IPS-NIHi11 (cell line): ENCODE measurements at regions not wholly inside any gene's neighbourhood (a gene's known extent, or its start where the extent isn't known, plus 50 kb on each side); places are given as distances from the start of the nearest gene placed in this dataset.

ENCODE experiments used
- DNase-seq: peaks from one replicate; pipeline ENCODE4 v3.0.0; 2012; ENCODE audit warnings: mixed read lengths, low spot score

- DNase-seq: no peak
These were observed 274.9 kb upstream of the PITX2 start for GRCh38 chr4:110897784-110898183.

DNA sequence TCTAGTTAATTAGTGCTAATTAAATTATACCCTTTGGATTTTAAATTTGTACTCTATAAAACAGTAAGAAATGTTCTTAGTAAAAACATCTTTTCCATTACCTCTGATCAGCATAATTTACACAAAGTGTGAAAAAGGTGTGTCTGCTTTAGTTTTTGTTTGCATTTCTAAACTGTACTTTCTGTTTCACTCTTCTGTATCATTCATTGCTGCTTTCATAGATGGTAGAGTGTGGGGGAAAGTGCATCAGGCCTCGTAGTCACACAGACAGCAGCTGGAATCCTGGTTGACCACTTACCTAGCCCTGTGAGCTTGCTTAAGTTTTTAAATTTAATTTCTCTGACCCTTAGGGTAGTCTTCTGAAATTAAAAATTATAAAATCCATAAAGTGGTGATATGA is 275.4 kb upstream of the PITX2 start:
- DNase-seq: no peak

- no peak for DNase-seq
These were observed 277.4 kb upstream of the PITX2 start for GRCh38 chr4:110900213-110900769.

- no peak for DNase-seq
These were observed 279.6 kb upstream of the PITX2 start for GRCh38 chr4:110902500-110902899.

DNA sequence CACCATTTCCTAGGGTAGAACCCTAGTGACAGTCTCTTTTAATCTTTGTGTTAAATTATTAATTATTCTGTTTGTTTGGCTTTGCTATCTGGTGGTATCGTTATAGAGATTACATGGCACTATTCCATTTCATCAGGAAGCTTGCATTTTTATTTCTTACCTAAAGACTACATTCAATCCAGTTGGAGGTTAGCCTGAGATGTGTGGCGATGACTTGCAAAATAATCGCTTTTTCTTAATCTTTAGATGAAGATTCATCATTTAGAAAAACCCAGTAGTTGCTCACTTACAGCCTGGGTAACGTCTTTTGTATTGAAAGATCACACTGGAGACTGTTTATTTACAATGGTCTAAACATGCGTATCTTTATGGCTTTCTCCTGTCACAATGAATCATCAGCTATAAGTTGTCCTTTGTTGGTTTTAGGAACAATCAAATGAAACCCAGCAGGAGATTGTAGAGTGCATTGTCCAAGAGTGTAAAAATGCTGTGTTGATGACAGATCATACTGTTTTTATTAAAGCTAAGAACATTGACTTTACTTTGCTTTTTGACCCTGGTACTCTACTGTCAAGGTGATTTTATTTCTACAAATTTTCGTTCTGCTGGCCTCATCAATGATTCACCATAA is 281.7 kb upstream of the PITX2 start:
- DNase-seq: no peak

DNA sequence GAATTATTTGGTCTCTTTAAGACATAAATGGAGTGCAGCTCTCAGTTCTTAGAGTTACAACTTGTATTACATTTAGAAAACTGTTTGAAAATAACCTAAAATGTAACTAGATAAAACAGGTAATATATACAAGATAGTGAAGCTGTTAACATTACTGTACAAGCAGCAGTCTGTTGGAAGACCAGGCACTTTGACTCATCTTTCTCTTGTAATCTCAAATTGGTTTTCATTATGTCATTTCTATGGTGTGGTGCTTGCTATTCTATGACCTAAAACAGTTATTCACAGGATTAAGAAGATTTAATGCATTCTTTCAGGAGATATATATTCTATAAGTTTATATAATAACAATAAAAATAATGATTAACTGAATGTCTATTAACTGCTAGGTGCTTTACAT is 282.5 kb upstream of the PITX2 start:
- DNase-seq: no peak

- no peak for DNase-seq
These were observed 285.0 kb upstream of the PITX2 start for GRCh38 chr4:110907801-110908313.

- DNase-seq: no peak
These were observed 291.9 kb upstream of the PITX2 start for GRCh38 chr4:110914791-110915190.

- no peak for DNase-seq
These were observed 292.4 kb upstream of the PITX2 start for GRCh38 chr4:110915301-110915700.

GRCh38 chr4:110916505-110916904 is 293.6 kb upstream of the PITX2 start:
- DNase-seq: no peak

- no peak for DNase-seq
These were observed 295.0 kb upstream of the PITX2 start for GRCh38 chr4:110917835-110918234.

- DNase-seq: no peak
These were observed 298.1 kb upstream of the PITX2 start for GRCh38 chr4:110920990-110921389.

DNA sequence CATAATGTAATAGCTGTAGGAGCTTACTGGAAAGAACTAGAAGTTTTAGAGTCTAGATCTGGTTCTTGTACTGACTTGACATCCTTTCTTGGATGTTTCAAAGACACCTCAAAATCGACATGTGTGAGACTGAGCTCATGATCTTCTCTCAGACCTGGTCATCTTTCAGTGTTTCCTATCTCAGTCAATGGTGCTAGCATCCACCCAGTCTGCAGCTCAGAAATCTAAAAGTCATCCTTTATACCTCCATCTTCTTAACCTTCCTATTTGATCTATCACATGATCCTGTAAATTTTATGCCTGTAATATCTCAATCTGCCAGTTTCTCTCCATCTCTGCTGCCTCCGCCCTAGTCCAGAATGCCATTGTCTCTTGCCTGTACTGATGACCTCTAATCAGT is 301.9 kb upstream of the PITX2 start:
- no peak for DNase-seq

DNA sequence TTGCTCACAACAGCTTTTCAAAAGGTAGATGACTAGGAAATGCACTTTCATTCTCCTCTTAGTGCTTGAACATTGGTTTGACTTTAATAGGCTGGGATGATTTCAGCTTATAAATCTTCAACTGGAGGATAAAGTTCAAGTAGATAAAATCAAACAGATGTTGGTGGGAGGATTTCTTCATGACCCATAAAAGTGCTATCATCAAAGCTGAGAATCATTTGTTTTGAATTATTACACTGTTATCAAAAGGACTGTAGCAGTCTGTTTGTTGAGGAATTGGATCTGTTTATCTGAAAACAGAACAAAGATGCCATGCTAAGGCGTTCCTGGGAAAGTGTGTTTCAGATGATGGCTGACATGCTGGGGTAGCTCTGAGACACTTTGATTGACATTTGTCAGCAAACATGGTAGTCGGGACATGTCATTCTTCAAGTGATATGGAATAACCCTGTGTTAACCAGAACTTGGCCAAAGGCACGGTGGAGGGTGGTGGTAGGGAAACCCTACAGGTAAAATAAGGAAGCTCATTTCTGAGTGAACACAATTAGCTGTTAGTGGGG is 304.0 kb upstream of the PITX2 start:
- no peak for DNase-seq

DNA sequence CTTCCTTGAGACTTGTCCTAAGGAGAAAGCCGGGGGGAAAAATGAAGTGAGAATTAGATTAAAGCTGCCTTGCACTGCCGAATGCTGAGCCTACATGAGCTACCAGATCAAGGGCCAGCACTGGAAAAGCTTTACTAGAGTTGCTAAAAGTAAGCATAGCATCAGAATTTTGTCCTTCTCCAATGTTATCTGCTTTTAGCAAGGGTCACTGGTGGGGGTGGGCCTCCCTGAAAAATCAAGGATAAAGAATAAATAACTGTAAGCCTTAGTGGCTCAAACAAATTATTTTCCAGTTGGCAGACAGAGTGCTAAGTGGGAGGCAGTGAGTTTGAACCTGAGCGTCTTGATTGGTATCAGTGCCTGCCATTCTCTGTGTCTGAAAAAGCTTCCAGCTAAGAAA is 310.5 kb upstream of the PITX2 start:
- no peak for DNase-seq

GRCh38 chr4:110944501-110944900 is 321.6 kb upstream of the PITX2 start:
- no peak for DNase-seq

GRCh38 chr4:110945600-110945999 is 322.7 kb upstream of the PITX2 start:
- no peak for DNase-seq

DNA sequence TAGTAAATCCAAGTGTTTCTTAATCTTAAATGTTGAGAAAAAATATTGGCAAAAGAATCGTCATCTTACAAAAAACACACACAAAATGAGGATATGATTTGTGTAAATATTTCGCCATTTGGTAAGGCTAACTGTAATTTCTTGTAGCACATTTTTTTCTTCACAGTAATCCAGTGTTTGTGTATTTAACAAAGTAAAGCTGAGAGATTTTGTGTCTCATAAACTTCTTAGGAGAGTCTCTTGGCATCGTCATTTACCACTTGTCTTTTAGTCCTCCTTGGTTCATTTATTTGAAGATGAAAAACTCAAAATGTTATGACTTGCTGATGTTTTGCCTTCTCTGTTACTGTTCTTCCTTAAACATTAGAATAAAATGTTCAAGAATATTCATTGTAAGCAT is 326.7 kb upstream of the PITX2 start:
- no peak for DNase-seq

DNA sequence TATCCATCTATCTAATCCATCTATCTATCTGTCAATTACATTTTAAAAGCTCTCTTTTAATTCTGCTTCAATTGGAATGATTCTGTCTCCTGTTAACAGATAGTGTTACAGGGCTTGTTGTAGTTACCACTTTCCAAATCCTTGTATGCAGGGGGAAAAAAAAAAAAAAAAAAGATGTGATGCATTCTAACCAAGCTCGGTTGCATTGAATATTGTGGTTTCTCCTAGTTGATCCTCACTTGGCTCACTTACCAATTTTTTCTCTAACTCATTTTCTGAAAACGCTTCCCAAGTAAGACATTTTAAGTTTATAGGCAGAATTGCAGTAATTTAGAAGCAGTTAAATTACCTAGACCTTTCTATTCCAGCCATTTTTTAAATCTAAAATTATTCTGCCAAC is 327.9 kb upstream of the PITX2 start:
- DNase-seq: no peak

DNA sequence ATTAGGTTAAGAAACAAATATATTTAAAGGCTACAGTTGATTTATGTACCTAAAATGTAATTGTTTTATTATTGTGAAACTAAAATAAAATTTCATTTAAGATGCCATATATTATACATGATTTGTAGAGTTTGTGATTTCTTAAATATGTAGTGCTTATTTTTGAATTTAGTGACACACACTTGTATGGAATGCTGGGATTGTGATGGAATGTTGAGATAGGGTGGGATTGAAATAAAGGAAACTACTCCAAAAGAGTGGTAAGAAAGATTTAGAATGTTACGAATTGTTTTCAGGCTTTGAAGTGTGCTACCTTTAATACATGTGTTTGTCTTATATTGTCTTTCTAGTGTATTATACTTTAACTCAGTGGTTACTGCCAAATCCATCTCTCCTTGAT is 330.3 kb upstream of the PITX2 start:
- DNase-seq: no peak

- no peak for DNase-seq
These were observed 331.0 kb upstream of the PITX2 start for GRCh38 chr4:110953898-110954297.

GRCh38 chr4:110955748-110956147 is 332.9 kb upstream of the PITX2 start:
- no peak for DNase-seq

DNA sequence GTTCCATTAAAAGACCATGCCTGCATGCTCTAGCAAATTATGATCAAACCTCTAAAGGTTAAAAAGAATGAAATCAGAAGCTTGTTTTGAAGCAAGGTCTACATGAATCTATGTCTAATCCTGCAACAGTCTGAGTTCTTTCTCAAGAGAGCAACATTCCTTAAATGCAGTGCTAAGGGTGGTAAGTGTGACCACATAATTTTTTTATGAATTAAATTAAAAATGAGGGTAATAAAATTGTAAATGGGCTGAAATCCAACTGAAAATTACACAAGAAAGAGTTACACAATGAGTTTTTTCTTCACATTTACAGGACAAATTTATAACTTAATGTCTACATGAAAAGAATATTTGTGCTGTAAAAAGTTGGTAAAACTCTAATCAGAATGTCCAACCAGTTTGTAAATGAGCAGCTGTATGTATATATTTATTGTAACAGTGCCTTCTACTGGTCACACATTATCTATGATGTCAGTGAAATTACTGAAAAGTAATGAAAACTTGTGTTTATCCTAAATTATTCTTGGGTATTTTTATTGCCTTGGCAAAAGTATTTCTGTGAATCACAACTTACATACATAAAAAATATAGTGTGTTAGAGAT is 336.3 kb upstream of the PITX2 start:
- no peak for DNase-seq
